Adrenal gland (tissue), 9 donors: ENCODE measurements at regions not wholly inside any gene's neighbourhood (a gene's known extent, or its start where the extent isn't known, plus 50 kb on each side); places are given as distances from the start of the nearest gene placed in this dataset.

Source experiments
- DNase-seq, 7 donors: peaks; one replicate each; pipeline ENCODE4 v3.0.0-alpha.2; 2019 to 2020
- H3K27ac ChIP-seq, 5 donors: fragments of 200-600 bp; sonication (generic) in 4 of 5; 1 replicate in 3 of 5; 2 replicates in 2 of 5; pipeline versions ENCODE4 v1.5.1 to v1.8.0; 2016 to 2020; ENCODE audit warnings: mild to moderate bottlenecking in 1 of 5
- H3K27me3 ChIP-seq: fragments of 200-600 bp; 2 replicates; pipeline ENCODE4 v1.8.0; 2021
- H3K36me3 ChIP-seq, 2 donors: fragments of 200-600 bp; replicated peaks in 1 of 2; 1 replicate in 1 of 2; 2 replicates in 1 of 2; pipeline versions ENCODE4 v1.5.1 to v1.8.0; 2018 to 2022
- H3K4me1 ChIP-seq, 2 donors: fragments of 200-600 bp; replicated peaks in 1 of 2; 1 replicate in 1 of 2; 2 replicates in 1 of 2; pipeline versions ENCODE4 v1.5.1 to v1.8.0; 2018 to 2021
- H3K4me3 ChIP-seq, 4 donors: fragments of 200-600 bp; sonication (generic) in 3 of 4; one replicate each; pipeline ENCODE4 v1.5.1; 2016 to 2018
- H3K9me3 ChIP-seq, 3 donors: fragments of 200-600 bp; sonication (generic) in 1 of 3; replicated peaks in 1 of 3; 1 replicate in 2 of 3; 2 replicates in 1 of 3; pipeline versions ENCODE4 v1.5.1 to v1.8.0; 2016 to 2021
- CTCF ChIP-seq, 6 experiments: fragments of 450-650 bp in 4 of 6; fragments of 200-600 bp in 2 of 6; sonication (generic) in 1 of 6; IDR thresholded peaks; 1 replicate in 5 of 6; 2 replicates in 1 of 6; pipeline versions ENCODE4 v1.5.1 to v1.8.0; 2016 to 2021; ENCODE audit warnings: antibody characterized with exemption in 6 of 6, mild to moderate bottlenecking in 2 of 6, moderate library complexity in 1 of 6
- POLR2A ChIP-seq, 2 donors: fragments of 450-650 bp; IDR thresholded peaks; one replicate each; pipeline ENCODE4 v1.6.1; 2017; ENCODE audit warnings: antibody characterized with exemption in 2 of 2, mild to moderate bottlenecking in 2 of 2, moderate library complexity in 1 of 2
- WGBS, 4 donors: extraction: QIAGEN DNeasy Blood & Tissue Kit in 2 of 4; methylation state at CpG; one replicate each; pipeline versions ENCODE4 v1.1.5 to v1.1.7; 2013 to 2017; 5-methylcytosine and 5-hydroxymethylcytosine counted together
- intact Hi-C, 2 donors: fragments of 100-400 bp; cut with DNase I; formaldehyde crosslinking; loops; one replicate each; pipeline versions ENCODE4 v1.14.1 to v1.15.0; 2022 to 2023
- donor health status: healthy with polysubstance abuse.
- donor health status: Bipolar disorder and iron deficiency.
- donor health status: DM: yes; HTN: yes; CAD: no.
- donor health status: DM: no; HTN: no; CAD: no.
- donor health status: DM: no; HTN: no; CAD: no.

- Histone ChIP-seq H3K4me3 (no peak overlapping the region), H3K4me1 (peaks cover 2 to 3% of the 10 kb centered on the region in 2 donors), H3K27me3 (no peaks in the 10 kb centered on the region), H3K9me3 (no peaks in the 10 kb centered on the region), H3K27ac (no peak overlapping the region), H3K36me3 (no peaks in the 10 kb centered on the region)
- 76 to 88% (median 83%) methylated on average over 3 of the region's 3 CpGs for WGBS, 4 donors
- intact Hi-C loops = no loop called here
- TF ChIP-seq CTCF (IDR thresholded peaks at IDR 0.05) = no peak
- TF ChIP-seq POLR2A (IDR thresholded peaks at IDR 0.05) = no peak
- DNase-seq = no peak
Observed at GRCh38 chr2:70024284-70024683, 62.9 kb upstream of the ASPRV1 start.

GRCh38 chr2:70019096-70019495 is 57.7 kb upstream of the ASPRV1 start:
- H3K4me1 ChIP-seq = no peaks in the 10 kb centered on the region
- no peak overlapping the region for H3K27ac ChIP-seq
- WGBS, 4 donors = 79 to 89% (median 83%) methylated on average over 2 of the region's 2 CpGs
- no peaks in the 10 kb centered on the region for H3K36me3 ChIP-seq
- no peak for DNase-seq
- TF ChIP-seq CTCF (IDR thresholded peaks at IDR 0.05) (no peak), POLR2A (IDR thresholded peaks at IDR 0.05) (no peak)
- no peaks in the 10 kb centered on the region for H3K9me3 ChIP-seq
- intact Hi-C loops = no loop called here
- no peaks in the 10 kb centered on the region for H3K27me3 ChIP-seq
- H3K4me3 ChIP-seq = no peak overlapping the region

GRCh38 chr2:70017962-70018361 is 56.5 kb upstream of the ASPRV1 start:
- 89 to 98% (median 98%) methylated on average over 8 of the region's 8 CpGs for WGBS, 4 donors
- intact Hi-C loops = no loop called here
- H3K27ac ChIP-seq = no peak overlapping the region

GRCh38 chr2:70014959-70015358 is 53.5 kb upstream of the ASPRV1 start:
- H3K9me3 ChIP-seq = no peaks in the 10 kb centered on the region
- H3K27ac ChIP-seq = no peak overlapping the region
- H3K4me3 ChIP-seq = no peak overlapping the region
- TF ChIP-seq CTCF (IDR thresholded peaks at IDR 0.05) = no peak
- intact Hi-C loops = no loop called here
- H3K36me3 ChIP-seq = no peaks in the 10 kb centered on the region
- H3K27me3 ChIP-seq = no peaks in the 10 kb centered on the region
- H3K4me1 ChIP-seq = peaks cover 0 to 5% of the 10 kb centered on the region in 2 donors
- DNase-seq = no peak

More at GRCh38 chr2:70017962-70018361, 56.5 kb upstream of the ASPRV1 start:
- Histone ChIP-seq H3K4me3 (no peak overlapping the region), H3K36me3 (no peaks in the 10 kb centered on the region), H3K4me1 (no peaks in the 10 kb centered on the region), H3K27me3 (no peaks in the 10 kb centered on the region), H3K9me3 (no peaks in the 10 kb centered on the region)
- peak in 1 of 7 donors; percentile 28 for DNase-seq
- TF ChIP-seq POLR2A (IDR thresholded peaks at IDR 0.05) (no peak), CTCF (IDR thresholded peaks at IDR 0.05) (no peak)
